GM23338 (cell line): ENCODE measurements at regions not wholly inside any gene's neighbourhood (a gene's known extent, or its start where the extent isn't known, plus 50 kb on each side); places are given as distances from the start of the nearest gene placed in this dataset.

Source experiments
- ATAC-seq: fragments of 200-7000 bp; cut with Tn5 transposase; 3 replicates; pipeline ENCODE4 v1.9.1; 2020
- DNase-seq: peaks from one replicate; pipeline ENCODE4 v3.0.0-alpha.2; 2015; ENCODE audit warnings: low spot score
- H2AFZ ChIP-seq: fragments of 200-600 bp; sonication (generic); 2 replicates; pipeline ENCODE4 v1.8.0; 2016; ENCODE audit warnings: antibody characterized with exemption, mild to moderate bottlenecking, moderate library complexity
- H3F3A ChIP-seq: fragments of 200-600 bp; sonication (generic); replicated peaks from 2 replicates; pipeline ENCODE4 v1.8.0; 2017; ENCODE audit warnings: antibody characterized with exemption, mixed run types, low read depth
- H3K27ac ChIP-seq: fragments of 200-600 bp; sonication (generic); 2 replicates; pipeline ENCODE4 v1.6.1; 2016; ENCODE audit warnings: low read depth
- H3K27me3 ChIP-seq: fragments of 200-600 bp; sonication (generic); 2 replicates; pipeline ENCODE4 v1.8.0; 2016; ENCODE audit warnings: mild to moderate bottlenecking, mixed run types, moderate library complexity; ENCODE audit not compliant: insufficient read depth
- H3K36me3 ChIP-seq: fragments of 200-600 bp; sonication (generic); 2 replicates; pipeline ENCODE4 v1.8.0; 2016; ENCODE audit warnings: mild to moderate bottlenecking; ENCODE audit not compliant: insufficient read depth
- H3K4me1 ChIP-seq: fragments of 200-600 bp; sonication (generic); 2 replicates; pipeline ENCODE4 v1.8.0; 2016; ENCODE audit warnings: mild to moderate bottlenecking, moderate library complexity; ENCODE audit not compliant: insufficient read depth
- H3K4me2 ChIP-seq: fragments of 200-600 bp; sonication (generic); 2 replicates; pipeline ENCODE4 v1.7.1; 2017; ENCODE audit warnings: mixed run types
- H3K4me3 ChIP-seq: fragments of 200-600 bp; sonication (generic); 2 replicates; pipeline ENCODE4 v1.6.1; 2016; ENCODE audit warnings: mixed run types
- H3K79me2 ChIP-seq: fragments of 200-600 bp; sonication (generic); replicated peaks from 2 replicates; pipeline ENCODE4 v1.8.0; 2017; ENCODE audit warnings: mild to moderate bottlenecking; ENCODE audit not compliant: insufficient read depth
- H3K9me2 ChIP-seq: fragments of 200-600 bp; sonication (generic); 2 replicates; pipeline ENCODE4 v1.8.0; 2017; ENCODE audit not compliant: insufficient read depth
- H4K20me1 ChIP-seq: fragments of 200-600 bp; sonication (generic); replicated peaks from 2 replicates; pipeline ENCODE4 v1.8.0; 2017; ENCODE audit warnings: mild to moderate bottlenecking; ENCODE audit not compliant: insufficient read depth
- H3K27ac Mint-ChIP-seq: 2 replicates; pipeline ENCODE4 v1.8.0; 2020; ENCODE audit warnings: inconsistent platforms, mild to moderate bottlenecking, moderate library complexity, mixed read lengths
- H3K27me3 Mint-ChIP-seq: 3 replicates; pipeline ENCODE4 v1.8.0; 2022; ENCODE audit warnings: low read depth, mild to moderate bottlenecking, moderate library complexity, mixed read lengths, inconsistent platforms; ENCODE audit not compliant: insufficient read depth, poor library complexity
- H3K36me3 Mint-ChIP-seq: 3 replicates; pipeline ENCODE4 v1.8.0; 2021; ENCODE audit warnings: low read depth, mild to moderate bottlenecking, inconsistent platforms, moderate library complexity, mixed read lengths
- H3K4me1 Mint-ChIP-seq: 3 replicates; pipeline ENCODE4 v1.8.0; 2020; ENCODE audit warnings: mild to moderate bottlenecking, inconsistent platforms, mixed read lengths
- H3K4me3 Mint-ChIP-seq: 3 replicates; pipeline ENCODE4 v1.8.0; 2021; ENCODE audit warnings: moderate library complexity, mild to moderate bottlenecking, inconsistent platforms, mixed read lengths
- H3K9me3 Mint-ChIP-seq: 3 replicates; pipeline ENCODE4 v1.8.0; 2020; ENCODE audit warnings: moderate library complexity, mild to moderate bottlenecking, inconsistent platforms, mixed read lengths
- CREB1 ChIP-seq: fragments of 250-450 bp; sonication (Bioruptor Pico); IDR thresholded peaks from 2 replicates; pipeline ENCODE4 v1.5.0; 2020; ENCODE audit warnings: low read depth, mild to moderate bottlenecking, moderate library complexity
- CTCF ChIP-seq, 2 experiments: fragments of 200-600 bp in 1 of 2; sonication (generic) in 1 of 2; conservative IDR thresholded peaks; 2 replicates each; pipeline versions ENCODE4 v1.5.1 to v1.6.1; 2016 to 2017; ENCODE audit warnings: antibody characterized with exemption in 2 of 2, low read depth in 2 of 2, mild to moderate bottlenecking in 2 of 2, moderate library complexity in 1 of 2
- EZH2 ChIP-seq: fragments of 200-600 bp; sonication (generic); IDR thresholded peaks from one replicate; pipeline ENCODE4 v1.8.0; 2017; ENCODE audit warnings: antibody characterized with exemption, mild to moderate bottlenecking, low read depth; ENCODE audit not compliant: unreplicated experiment
- JUNB ChIP-seq: IDR thresholded peaks from one replicate; pipeline ENCODE4 v1.6.1; 2016; ENCODE audit warnings: antibody characterized with exemption; ENCODE audit not compliant: unreplicated experiment
- POLR2AphosphoS5 ChIP-seq: IDR thresholded peaks from 2 replicates; pipeline ENCODE4 v1.6.1; 2016; ENCODE audit warnings: antibody characterized with exemption, low read depth
- REST ChIP-seq: IDR thresholded peaks from one replicate; pipeline ENCODE4 v1.6.1; 2018; ENCODE audit warnings: antibody characterized with exemption; ENCODE audit not compliant: unreplicated experiment
- ZNF114 ChIP-seq: fragments of 250-450 bp; sonication (Bioruptor Pico); IDR thresholded peaks from 2 replicates; pipeline ENCODE4 v1.5.0; 2020; ENCODE audit warnings: mild to moderate bottlenecking, moderate library complexity
- TF ChIP-seq, protein P1 (sequence below): fragments of 250-450 bp; sonication (Bioruptor Pico); IDR thresholded peaks from 2 replicates; pipeline ENCODE4 v1.5.0; 2020; ENCODE audit warnings: mild to moderate bottlenecking, moderate library complexity

GRCh38 chr2:16073921-16074425 lies 133.6 kb downstream of the MYCN start:
- no peak overlapping the region for H3K4me3 Mint-ChIP-seq
- ATAC-seq: no peak

DNA sequence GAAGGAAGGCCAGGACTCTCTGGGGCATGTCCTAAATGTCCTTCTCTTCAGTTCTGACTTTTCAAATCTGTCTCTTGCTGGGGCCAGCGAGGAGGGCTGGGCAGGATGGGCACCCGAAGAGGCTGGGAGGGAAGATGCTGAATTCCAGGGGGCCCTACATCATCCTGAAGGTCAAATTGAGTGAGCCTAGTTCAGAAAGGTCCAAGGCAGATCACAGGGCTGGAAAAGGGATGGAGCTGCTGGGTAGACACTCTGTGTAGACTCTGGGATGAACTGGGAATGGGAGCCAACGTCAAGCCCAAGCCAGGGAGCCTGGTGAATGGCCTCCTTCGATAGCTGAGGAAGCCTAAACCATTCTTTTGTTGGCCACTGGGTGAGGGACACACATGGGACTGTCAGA lies 133.1 kb downstream of the MYCN start:
- H4K20me1 ChIP-seq: no peaks in the 10 kb centered on the region
- no peak overlapping the region for H2AFZ ChIP-seq
- H3K4me1 Mint-ChIP-seq: peaks cover 10% of the 10 kb centered on the region
- H3K4me1 ChIP-seq: 0 out of 2 replicates have a peak, but pooled peaks cover 3% of the 10 kb centered on the region
- peaks cover 3% of the 10 kb centered on the region; the same call in 2 of the 3 replicates for H3K9me3 Mint-ChIP-seq
- no peaks in the 10 kb centered on the region for H3F3A ChIP-seq
- no peak overlapping the region for H3K4me3 ChIP-seq
- H3K27ac Mint-ChIP-seq: no peak overlapping the region
- peaks cover 2% of the 10 kb centered on the region; the same call in 2 of the 3 replicates for H3K36me3 Mint-ChIP-seq
- no peak overlapping the region for H3K4me2 ChIP-seq
- H3K27me3 ChIP-seq: no peaks in the 10 kb centered on the region
- peaks cover 12% of the 10 kb centered on the region for H3K27me3 Mint-ChIP-seq
- no peak overlapping the region for H3K4me3 Mint-ChIP-seq
- DNase-seq (no peak), ATAC-seq (no peak)
- H3K79me2 ChIP-seq: no peaks in the 10 kb centered on the region
- H3K36me3 ChIP-seq: no peaks in the 10 kb centered on the region
- H3K27ac ChIP-seq: no peak overlapping the region
- H3K9me2 ChIP-seq: no peaks in the 10 kb centered on the region
- TF ChIP-seq, protein P1, sequence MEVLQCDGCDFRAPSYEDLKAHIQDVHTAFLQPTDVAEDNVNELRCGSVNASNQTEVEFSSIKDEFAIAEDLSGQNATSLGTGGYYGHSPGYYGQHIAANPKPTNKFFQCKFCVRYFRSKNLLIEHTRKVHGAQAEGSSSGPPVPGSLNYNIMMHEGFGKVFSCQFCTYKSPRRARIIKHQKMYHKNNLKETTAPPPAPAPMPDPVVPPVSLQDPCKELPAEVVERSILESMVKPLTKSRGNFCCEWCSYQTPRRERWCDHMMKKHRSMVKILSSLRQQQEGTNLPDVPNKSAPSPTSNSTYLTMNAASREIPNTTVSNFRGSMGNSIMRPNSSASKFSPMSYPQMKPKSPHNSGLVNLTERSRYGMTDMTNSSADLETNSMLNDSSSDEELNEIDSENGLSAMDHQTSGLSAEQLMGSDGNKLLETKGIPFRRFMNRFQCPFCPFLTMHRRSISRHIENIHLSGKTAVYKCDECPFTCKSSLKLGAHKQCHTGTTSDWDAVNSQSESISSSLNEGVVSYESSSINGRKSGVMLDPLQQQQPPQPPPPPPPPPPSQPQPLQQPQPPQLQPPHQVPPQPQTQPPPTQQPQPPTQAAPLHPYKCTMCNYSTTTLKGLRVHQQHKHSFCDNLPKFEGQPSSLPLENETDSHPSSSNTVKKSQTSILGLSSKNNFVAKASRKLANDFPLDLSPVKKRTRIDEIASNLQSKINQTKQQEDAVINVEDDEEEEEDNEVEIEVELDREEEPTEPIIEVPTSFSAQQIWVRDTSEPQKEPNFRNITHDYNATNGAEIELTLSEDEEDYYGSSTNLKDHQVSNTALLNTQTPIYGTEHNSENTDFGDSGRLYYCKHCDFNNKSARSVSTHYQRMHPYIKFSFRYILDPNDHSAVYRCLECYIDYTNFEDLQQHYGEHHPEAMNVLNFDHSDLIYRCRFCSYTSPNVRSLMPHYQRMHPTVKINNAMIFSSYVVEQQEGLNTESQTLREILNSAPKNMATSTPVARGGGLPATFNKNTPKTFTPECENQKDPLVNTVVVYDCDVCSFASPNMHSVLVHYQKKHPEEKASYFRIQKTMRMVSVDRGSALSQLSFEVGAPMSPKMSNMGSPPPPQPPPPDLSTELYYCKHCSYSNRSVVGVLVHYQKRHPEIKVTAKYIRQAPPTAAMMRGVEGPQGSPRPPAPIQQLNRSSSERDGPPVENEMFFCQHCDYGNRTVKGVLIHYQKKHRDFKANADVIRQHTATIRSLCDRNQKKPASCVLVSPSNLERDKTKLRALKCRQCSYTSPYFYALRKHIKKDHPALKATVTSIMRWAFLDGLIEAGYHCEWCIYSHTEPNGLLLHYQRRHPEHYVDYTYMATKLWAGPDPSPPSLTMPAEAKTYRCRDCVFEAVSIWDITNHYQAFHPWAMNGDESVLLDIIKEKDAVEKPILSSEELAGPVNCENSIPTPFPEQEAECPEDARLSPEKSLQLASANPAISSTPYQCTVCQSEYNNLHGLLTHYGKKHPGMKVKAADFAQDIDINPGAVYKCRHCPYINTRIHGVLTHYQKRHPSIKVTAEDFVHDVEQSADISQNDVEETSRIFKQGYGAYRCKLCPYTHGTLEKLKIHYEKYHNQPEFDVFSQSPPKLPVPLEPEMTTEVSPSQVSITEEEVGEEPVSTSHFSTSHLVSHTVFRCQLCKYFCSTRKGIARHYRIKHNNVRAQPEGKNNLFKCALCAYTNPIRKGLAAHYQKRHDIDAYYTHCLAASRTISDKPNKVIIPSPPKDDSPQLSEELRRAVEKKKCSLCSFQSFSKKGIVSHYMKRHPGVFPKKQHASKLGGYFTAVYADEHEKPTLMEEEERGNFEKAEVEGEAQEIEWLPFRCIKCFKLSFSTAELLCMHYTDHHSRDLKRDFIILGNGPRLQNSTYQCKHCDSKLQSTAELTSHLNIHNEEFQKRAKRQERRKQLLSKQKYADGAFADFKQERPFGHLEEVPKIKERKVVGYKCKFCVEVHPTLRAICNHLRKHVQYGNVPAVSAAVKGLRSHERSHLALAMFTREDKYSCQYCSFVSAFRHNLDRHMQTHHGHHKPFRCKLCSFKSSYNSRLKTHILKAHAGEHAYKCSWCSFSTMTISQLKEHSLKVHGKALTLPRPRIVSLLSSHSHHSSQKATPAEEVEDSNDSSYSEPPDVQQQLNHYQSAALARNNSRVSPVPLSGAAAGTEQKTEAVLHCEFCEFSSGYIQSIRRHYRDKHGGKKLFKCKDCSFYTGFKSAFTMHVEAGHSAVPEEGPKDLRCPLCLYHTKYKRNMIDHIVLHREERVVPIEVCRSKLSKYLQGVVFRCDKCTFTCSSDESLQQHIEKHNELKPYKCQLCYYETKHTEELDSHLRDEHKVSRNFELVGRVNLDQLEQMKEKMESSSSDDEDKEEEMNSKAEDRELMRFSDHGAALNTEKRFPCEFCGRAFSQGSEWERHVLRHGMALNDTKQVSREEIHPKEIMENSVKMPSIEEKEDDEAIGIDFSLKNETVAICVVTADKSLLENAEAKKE (CRISPR knock-in tag): no peak
- TF ChIP-seq POLR2AphosphoS5 (no peak), EZH2 (no peak), CREB1 (CRISPR knock-in tag) (no peak), REST (no peak), JUNB (no peak)

More at GRCh38 chr2:16073921-16074425, 133.6 kb downstream of the MYCN start:
- no peak overlapping the region for H2AFZ ChIP-seq
- Mint-ChIP-seq H3K27ac (no peak overlapping the region), H3K36me3 (peaks cover 2% of the 10 kb centered on the region; the same call in 2 of the 3 replicates), H3K9me3 (peaks cover 3% of the 10 kb centered on the region; the same call in 2 of the 3 replicates), H3K27me3 (peaks cover 12% of the 10 kb centered on the region), H3K4me1 (peaks cover 10% of the 10 kb centered on the region)
- no peaks in the 10 kb centered on the region for H3F3A ChIP-seq
- H3K79me2 ChIP-seq: no peaks in the 10 kb centered on the region
- H4K20me1 ChIP-seq: no peaks in the 10 kb centered on the region
- H3K4me1 ChIP-seq: 0 out of 2 replicates have a peak, but pooled peaks cover 3% of the 10 kb centered on the region
- H3K4me3 ChIP-seq: no peak overlapping the region
- no peaks in the 10 kb centered on the region for H3K36me3 ChIP-seq
- H3K4me2 ChIP-seq: no peak overlapping the region
- TF ChIP-seq ZNF114 (CRISPR knock-in tag): no peak
- TF ChIP-seq CTCF (conservative IDR thresholded peaks at IDR 0.05; ENCODE audit: low read depth in 2 of 2): no peak
- no peak for DNase-seq
- no peaks in the 10 kb centered on the region for H3K9me2 ChIP-seq
- no peaks in the 10 kb centered on the region for H3K27me3 ChIP-seq
- H3K27ac ChIP-seq: no peak overlapping the region
